GM18498 (cell line): ENCODE measurements at regions not wholly inside any gene's neighbourhood (a gene's known extent, or its start where the extent isn't known, plus 50 kb on each side); places are given as distances from the start of the nearest gene placed in this dataset.

ENCODE experiments used
- ATAC-seq: cut with Tn5 transposase; IDR thresholded peaks from one replicate; pipeline ENCODE4 v1.9.1; 2021; ENCODE audit warnings: mild to moderate bottlenecking, moderate library complexity; ENCODE audit not compliant: unreplicated experiment

- ATAC-seq = no peak
Observed at GRCh38 chr6:19028201-19028600, 641.1 kb downstream of the RNF144B start.

GRCh38 chr6:19032591-19033295 lies 645.6 kb downstream of the RNF144B start:
- ATAC-seq = no peak

GRCh38 chr6:19033683-19034082 lies 646.5 kb downstream of the RNF144B start:
- no peak for ATAC-seq

DNA sequence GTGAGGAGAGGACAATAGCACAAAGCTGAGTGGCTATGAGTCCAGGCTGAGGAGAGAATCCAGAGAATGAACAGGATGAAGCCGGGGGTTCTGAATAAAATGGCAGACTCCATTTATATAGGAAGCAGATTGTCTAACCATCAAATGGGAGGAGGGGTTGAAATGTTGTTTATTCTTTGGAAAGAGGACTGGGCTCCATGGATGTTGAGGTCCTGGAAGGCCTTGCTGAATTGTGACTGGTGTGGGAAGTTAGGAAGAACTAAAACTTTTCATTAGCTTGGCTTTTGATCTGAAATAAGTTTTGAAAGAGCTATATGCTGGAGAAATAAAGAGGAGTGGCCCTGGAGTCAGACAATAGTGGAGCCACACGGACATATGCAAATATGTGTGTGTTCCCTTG lies 647.8 kb downstream of the RNF144B start:
- no peak for ATAC-seq

- ATAC-seq = no peak
Observed at GRCh38 chr6:19035461-19036195, 648.5 kb downstream of the RNF144B start.

GRCh38 chr6:19036196-19036555 lies 649.0 kb downstream of the RNF144B start:
- ATAC-seq = no peak

GRCh38 chr6:19037607-19038006 lies 650.5 kb downstream of the RNF144B start:
- no peak for ATAC-seq

DNA sequence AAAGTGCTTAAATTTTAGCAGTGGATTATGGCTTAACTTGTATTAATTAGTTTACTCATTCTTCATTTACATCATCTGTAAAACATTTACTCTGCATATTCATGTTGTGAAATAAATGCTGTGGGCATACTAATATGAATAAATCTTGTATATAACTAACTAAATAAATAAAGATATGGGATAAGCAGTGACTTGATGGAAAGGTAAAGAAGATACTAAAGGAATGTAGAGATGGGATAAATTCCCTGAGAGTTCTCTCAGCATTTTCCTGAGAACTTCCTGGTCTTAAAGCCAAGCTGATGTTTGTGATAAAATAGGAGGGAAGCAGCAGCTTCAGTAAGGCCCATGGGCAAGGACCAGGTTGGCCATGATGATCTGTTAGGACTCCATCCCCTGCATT lies 652.1 kb downstream of the RNF144B start:
- no peak for ATAC-seq

DNA sequence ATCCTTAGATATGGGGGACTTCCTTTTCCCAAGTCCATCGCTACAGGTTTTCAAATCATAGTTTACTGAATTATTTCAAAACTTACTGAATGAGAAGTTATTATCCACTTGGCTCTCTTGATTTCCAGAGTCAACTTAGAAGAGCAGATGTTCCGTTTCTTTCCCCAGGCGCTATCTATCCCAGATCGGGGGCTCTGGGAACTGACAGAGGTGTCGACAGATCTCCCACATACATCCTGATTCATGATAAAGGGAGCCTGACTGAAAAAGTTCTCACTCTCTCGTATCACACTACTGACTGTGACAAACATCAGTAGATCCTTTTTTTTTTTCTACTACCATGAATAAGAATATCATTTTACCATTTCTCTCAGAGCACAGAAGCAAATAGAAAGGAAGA lies 654.8 kb downstream of the RNF144B start:
- ATAC-seq = no peak

GRCh38 chr6:19042420-19042819 lies 655.3 kb downstream of the RNF144B start:
- ATAC-seq = no peak

- ATAC-seq = no peak
Observed at GRCh38 chr6:19050765-19051164, 663.6 kb downstream of the RNF144B start.

GRCh38 chr6:19052219-19052618 lies 665.1 kb downstream of the RNF144B start:
- no peak for ATAC-seq

- no peak for ATAC-seq
Observed at GRCh38 chr6:19059102-19059501, 672.0 kb downstream of the RNF144B start.

GRCh38 chr6:19067165-19067564 lies 680.0 kb downstream of the RNF144B start:
- no peak for ATAC-seq

DNA sequence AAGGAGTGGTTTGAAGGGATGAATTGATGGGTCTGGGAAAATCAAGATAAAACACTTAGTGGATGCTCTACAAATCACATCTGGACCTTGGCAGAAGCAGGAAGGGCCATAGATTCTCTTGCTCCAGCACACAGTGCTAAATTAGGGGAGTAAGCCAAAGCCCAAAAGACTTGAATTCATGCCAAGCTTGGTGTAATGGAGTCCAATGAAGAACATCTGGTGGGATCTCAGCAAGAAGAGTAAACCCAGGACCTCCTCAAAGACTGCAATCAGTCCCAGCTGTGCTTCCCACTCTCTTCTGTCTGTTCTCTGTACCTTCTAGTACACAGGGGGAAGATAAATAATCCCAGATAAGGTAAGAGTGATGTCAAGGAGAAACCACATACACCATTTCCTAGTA lies 683.4 kb downstream of the RNF144B start:
- ATAC-seq = no peak

GRCh38 chr6:19083801-19084200 lies 696.7 kb downstream of the RNF144B start:
- ATAC-seq = no peak

- no peak for ATAC-seq
Observed at GRCh38 chr6:19086480-19086879, 699.3 kb downstream of the RNF144B start.

- ATAC-seq = no peak
Observed at GRCh38 chr6:19087296-19087695, 700.1 kb downstream of the RNF144B start.

- ATAC-seq = no peak
Observed at GRCh38 chr6:19087897-19088296, 700.7 kb downstream of the RNF144B start.

- ATAC-seq = no peak
Observed at GRCh38 chr6:19100752-19101151, 713.6 kb downstream of the RNF144B start.

DNA sequence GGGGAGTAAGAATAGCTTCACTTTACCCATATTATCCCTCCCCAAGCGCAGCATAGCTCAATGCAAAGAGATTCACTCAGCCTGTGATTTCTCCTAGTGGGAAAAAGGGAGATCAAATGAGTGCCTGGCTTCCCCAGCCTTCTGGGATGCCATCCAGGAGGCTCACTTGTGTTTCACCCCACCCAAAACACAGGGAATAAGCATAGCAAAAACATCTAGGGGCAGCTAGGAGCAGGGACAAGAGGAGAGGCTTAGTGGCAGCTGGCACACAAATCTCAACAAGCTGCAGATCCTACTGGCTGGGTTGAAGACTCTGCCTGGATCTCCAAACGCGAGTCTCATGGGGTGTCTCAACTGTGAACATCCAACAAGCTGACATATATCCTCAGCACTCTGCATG lies 715.8 kb downstream of the RNF144B start:
- no peak for ATAC-seq

GRCh38 chr6:19107468-19107867 lies 720.3 kb downstream of the RNF144B start:
- ATAC-seq = no peak

- no peak for ATAC-seq
Observed at GRCh38 chr6:19121521-19121920, 715.6 kb upstream of the ID4 start.
